ENCODE measurements at regions not wholly inside any gene's neighbourhood (a gene's known extent, or its start where the extent isn't known, plus 50 kb on each side); places are given as distances from the start of the nearest gene placed in this dataset.

DNA sequence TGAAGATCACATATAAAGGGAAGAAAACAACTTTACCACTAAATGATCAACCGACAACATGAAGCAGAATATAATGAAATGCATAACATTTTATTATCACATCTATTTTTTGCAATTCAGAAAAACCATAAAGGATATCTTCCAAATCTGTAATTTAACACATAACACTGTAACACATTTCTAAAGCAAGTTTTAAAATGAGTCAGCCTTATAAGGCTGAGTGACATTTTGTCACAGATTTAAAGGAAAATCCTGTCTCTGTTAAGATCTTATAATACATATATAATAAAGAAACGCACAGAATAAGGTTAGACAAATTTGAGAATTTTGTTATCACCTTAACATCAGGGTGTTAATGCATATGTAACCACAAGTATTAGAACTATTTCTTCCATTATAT is 198.4 kb upstream of the RASA1 start:
- DNase-seq, result no peak

DNA sequence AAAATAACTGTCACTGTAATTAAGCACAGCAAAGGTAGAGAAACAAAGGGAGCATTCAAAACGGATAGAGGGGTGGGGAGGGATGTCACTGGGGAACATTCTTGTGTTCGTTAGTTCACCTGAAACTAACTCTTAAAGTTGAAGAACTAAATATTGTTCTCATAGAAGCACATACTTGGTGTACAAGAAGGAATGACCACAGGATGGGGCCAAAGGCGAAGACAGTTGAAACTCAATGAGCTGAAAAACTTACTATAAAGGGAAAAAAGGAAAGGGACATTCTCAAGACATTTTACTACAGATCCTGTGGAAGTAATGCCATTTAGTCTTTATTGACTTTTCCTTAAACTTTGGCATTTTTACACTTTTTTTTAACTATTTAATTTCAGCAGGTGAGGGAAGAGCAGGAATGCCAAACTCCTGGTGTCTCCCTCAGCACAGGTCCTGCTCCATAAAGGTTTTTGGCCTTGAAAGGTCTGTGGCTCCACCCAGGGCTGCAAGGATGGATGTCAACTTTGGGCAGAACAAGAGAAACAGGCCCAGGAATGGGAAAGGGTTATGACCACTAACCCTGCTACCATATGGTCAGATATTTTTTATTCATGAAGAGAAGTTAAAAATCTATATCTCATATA is 197.6 kb upstream of the RASA1 start:
- no peak for DNase-seq

DNA sequence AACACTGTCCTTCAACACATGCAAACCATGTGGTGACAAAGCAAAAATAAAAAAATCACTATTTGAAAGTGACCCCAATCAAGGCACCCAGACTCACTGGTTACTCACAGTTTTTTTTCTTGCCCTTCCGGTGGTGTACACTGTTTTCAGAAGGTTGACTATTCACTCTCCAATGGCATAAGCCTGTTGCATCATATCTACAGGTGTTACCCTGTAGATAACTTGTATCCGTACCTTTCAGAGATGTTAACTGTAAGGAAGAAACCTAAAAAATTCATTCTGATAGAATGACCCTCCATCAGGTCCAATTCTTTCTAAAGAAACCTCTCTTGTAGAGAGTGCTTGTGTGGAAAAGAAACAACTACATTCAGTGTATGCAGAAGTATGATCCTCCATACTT is 193.6 kb upstream of the RASA1 start:
- no peak for DNase-seq

GRCh38 chr5:87074934-87075541 is 192.6 kb upstream of the RASA1 start:
- DNase-seq, result no peak

- no peak for DNase-seq
These were observed 191.3 kb upstream of the RASA1 start for GRCh38 chr5:87076411-87076810.

DNA sequence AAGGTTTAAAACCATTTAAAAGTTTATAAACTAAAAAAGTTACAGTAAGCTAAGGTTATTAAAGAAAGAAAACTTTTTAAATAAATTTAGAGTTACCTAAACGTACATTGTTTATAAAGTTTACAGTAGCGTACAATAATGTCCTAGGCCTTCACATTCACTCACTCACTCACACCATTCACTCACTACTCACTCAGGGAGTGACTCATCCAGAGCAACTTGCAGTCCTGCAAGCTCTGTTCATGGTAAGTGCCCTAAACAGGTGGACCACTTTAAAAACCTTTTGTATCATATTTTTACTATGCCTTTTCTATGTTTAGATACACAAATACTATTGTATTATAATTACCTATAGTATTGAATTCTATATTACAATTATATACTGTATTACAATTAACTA is 190.8 kb upstream of the RASA1 start:
- DNase-seq, result no peak

DNA sequence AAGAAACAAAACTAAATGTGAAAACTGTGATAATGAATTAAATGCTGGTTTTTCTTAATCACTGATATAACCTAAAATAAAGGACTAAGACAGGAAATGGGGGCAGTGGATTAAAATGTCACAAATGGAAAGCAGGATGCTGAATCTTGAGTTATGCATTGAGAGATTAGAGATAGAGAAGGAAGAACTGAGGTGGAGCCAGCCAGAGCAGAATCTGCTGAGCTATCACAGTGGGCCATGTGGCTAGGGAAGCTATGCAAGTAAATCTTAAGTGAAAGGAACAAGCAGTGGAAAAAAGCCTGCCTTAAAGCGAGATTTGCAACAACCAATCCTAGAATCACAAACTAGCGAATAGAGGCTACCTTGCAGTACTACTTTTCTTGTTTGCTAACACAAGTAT is 188.5 kb upstream of the RASA1 start:
- no peak for DNase-seq

DNA sequence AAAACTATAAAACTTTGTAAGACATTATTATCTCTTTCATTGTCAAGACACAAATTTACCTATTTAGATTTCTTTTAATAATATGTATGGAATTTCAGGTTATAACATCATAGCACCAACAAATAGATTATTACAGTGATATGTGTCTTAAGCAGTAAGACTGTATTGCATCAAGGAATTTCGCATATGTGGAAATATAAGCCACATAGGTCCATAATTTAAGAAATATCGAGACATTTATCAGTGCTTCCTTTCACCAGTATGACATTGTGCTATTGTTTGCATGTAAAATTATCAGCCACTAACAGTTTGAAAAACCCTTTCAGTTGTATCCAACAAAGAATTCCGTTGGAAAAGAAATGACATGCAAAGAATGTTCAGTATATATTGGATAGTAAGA is 186.7 kb upstream of the RASA1 start:
- no peak for DNase-seq

- DNase-seq, result no peak
These were observed 185.9 kb upstream of the RASA1 start for GRCh38 chr5:87081511-87082372.

DNA sequence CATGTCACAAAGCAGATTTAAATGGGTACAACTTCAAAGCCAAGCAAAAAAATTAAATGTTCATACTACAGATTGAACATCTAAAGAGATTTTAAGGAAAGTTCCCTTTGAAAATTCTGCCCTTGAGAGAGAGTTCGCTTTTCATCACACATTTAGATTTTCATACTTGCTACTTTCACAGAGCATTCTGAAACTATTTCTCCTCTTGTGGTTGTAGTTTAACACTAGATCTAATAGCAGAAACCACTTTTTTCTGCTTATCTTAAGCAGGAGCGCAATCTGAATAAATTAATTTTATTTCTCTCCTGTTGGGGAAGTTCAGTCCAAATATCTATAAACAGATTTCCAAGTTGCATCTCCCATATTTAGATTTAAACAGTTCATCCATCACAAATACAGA is 173.3 kb upstream of the RASA1 start:
- DNase-seq, result no peak

- no peak for DNase-seq
These were observed 172.8 kb upstream of the RASA1 start for GRCh38 chr5:87094833-87095232.

DNA sequence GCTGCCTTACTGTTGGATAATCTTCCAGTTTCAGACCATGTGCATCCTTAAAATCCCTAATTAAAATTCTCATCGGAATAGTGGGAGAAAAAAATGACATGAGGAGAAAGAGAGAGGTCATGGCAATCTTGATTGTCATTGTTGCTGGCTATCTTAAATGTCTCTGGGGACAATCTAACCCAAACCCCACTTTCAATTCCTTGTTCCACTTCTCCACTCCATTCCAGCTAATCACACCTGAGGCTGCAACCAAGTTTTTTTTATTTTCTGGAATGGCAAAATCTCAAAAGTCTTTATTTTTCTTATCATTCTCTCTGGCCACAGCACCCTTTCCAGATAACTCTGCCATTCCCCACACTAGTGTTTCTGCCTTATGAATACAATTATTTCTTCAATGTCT is 171.9 kb upstream of the RASA1 start:
- DNase-seq, result no peak

GRCh38 chr5:87097664-87098063 is 170.0 kb upstream of the RASA1 start:
- DNase-seq, result no peak

- DNase-seq, result no peak
These were observed 168.3 kb upstream of the RASA1 start for GRCh38 chr5:87099291-87099839.

DNA sequence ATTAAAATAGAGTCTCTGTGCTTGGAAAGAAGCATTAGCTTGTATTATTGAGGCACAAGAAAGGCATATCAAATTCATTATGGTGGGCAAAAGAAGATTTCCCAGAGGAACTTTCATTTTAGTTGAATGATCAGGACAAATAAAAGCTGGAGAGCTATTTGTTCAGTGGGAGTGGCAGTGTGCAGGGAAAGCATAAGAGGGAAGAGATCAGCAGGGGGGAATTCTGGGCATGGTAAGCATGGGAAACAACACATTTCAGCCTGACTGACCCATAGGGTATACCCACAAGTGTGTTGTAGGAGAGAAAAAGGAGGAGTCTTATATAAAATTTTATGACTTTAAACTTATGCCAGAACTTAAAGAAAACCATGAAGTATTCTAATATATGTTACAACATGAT is 167.7 kb upstream of the RASA1 start:
- no peak for DNase-seq

DNA sequence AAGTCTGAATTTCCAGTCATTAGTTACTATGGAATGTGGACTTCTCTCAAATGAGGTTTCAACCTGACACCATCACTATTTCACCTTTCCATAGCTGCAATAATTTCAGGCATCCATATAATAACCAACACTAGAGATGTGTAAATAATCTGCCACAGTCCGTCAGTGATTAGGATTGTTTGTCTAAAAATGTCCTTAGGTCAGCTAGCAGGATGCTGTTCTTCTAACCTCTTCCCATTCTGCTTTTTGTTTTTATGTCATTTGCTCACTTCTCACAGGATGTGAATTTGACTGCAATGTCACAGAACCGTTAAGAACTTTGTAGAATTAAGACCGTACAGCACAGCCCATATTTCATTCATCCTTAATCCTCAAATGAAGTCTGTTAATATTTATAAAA is 166.4 kb upstream of the RASA1 start:
- no peak for DNase-seq

DNA sequence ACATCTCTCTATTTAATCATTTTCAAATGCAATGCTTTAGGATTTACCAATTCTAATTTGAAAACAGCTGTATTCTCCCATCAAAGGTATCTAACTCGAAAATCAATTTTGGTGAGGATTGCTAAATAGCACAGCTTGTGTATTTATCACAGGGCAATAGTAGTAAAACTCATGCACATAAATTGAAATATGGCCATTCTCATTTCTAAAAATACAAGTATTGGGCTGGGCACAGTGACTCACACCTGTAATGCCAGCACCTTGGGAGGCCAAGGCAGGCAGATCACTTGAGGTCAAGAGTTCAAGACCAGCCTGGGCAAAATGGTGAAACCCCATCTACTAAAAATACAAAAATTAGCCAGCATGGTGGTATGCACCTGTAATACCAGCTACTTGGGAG is 164.8 kb upstream of the RASA1 start:
- DNase-seq, result no peak

DNA sequence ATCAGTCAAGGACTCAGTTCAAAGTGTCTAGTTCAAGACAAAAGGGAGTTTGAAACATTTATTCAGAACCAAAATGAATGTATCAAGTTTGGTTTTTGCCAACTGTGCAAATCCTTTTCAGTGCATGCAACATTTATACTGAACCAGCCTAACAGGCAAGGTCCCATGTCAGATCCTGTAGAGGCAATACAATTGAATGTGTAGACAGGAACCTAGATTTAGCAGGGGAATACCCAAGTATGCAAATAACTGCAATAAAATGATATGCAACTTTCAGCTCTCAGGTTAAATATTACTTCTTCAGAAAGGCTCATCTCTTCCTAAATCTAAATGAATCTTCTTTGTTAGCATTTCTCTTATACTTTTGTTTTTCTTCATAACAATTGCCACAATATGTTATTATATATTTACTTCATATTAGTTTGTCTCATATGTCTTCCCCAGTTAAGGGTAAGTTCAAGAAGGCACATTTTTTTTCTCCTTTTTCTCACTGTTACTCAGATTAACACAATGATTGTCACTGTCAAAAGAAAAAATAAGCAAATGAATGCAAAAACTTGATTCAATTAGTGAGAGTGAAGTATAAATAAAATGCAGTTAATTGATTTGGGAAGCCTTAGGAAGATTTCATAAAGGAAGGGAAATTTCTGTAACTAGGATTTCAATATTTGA is 163.9 kb upstream of the RASA1 start:
- no peak for DNase-seq

DNA sequence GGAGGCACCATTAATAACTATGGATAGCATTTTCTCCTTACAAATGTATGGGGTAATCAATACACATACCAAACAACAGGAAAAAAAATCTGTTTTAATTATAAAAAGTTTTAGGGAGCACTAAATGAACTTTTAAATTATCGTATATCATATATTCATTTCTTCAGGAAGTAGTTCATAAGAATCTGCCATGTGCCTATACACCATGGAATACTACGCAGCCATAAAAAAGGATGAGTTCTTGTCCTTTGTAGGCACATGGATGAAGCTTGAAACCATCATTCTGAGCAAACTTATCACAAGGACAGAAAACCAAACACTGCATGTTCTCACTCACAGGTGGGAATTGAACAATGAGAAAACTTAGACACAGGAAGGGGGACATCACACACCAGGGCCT is 162.1 kb upstream of the RASA1 start:
- DNase-seq, result no peak

DNA sequence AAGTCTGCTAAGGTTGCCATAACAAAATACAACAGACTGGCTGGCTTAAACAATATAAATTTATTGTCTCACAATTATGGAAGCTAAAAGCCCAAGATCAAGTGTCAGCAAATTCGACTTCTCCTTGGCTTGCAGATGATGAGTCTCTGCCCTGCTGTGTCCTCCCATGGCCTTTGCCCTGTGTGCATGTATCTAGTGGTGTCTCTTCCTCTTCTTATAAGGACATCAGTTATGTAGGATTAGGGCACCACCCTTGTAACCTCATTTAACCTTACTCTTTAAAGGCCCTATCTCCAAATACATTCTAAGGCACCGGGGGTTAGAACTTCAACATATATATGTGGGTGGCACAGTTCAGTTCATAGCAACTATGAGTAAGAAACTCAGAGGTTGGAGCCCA is 157.9 kb upstream of the RASA1 start:
- DNase-seq, result no peak

GRCh38 chr5:87110721-87111120 is 157.0 kb upstream of the RASA1 start:
- DNase-seq, result no peak

DNA sequence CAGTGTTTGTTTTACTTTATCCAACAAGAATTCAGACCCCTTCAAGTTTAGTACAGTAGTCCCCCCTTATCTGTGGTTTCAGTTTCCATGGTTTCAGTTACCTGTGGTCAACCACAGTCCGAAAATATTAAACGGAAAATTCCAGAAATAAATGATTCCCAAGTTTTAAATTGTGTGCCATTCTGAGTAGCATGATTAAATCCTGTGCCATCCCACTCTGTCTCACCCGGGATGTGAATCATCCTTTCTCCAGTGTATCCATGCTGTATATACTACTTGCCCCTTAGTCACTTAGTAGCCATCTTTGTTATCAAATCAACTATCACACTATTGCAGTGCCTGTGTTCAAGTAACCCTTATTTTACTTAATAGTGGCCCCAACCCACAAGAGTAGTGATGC is 153.8 kb upstream of the RASA1 start:
- DNase-seq, result no peak

DNA sequence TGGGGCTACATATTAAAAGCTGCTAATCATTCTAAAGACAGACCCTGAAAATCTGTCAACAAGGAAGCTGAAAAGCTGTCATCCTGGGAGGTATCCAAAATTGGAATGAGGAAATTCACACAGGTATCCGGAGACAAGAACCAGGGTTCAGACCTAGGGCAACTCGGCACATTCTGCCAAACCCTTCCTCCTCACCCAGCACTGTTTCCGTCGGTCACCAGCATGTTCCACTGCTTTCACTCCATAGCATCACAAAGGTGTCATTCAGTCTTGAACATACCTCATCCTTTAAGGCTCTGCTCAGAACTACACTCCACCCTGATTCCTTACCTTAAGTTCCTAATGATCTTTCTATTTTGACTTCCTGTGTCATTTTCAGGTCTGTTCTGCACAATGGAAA is 153.1 kb upstream of the RASA1 start:
- no peak for DNase-seq

Measured in NCI-H774 (cell line).